HG02588 (cell line): ENCODE measurements at regions not wholly inside any gene's neighbourhood (a gene's known extent, or its start where the extent isn't known, plus 50 kb on each side); places are given as distances from the start of the nearest gene placed in this dataset.
"Not testable (repeated sequence)": the region's sequence is repeated elsewhere in the genome, so short reads cannot be mapped to it uniquely, and the experiment has no call there.

Experiments used
- ATAC-seq: cut with Tn5 transposase; IDR thresholded peaks from one replicate; pipeline ENCODE4 v1.9.1; 2021; ENCODE audit warnings: mild to moderate bottlenecking, moderate library complexity; ENCODE audit not compliant: unreplicated experiment

- ATAC-seq: no peak
Observed at GRCh38 chr12:90831712-90832111, 123.3 kb downstream of the CCER1 start.

DNA sequence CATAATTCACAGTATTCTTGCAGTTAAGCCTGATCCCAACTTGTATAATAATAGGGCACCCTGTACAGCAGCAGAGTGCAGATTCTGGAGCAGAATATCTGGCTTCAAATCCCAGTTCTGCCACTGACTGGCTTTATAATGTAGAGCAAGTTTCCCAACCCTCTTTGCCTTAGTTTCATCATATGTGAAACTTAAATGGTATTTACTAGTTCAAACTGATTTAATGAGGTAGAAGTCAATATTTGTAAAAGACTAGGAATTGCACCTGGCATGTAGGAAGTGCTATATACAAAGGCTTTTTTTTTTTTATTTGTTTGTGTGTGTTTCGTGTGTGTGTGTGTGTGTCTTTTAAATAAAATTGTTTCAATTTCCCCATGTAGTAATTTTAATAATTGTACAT, 125.9 kb downstream of the CCER1 start:
- no peak for ATAC-seq

- no peak for ATAC-seq
Observed at GRCh38 chr12:90828621-90829020, 126.4 kb downstream of the CCER1 start.

GRCh38 chr12:90827567-90827966, 127.4 kb downstream of the CCER1 start:
- ATAC-seq: no peak

DNA sequence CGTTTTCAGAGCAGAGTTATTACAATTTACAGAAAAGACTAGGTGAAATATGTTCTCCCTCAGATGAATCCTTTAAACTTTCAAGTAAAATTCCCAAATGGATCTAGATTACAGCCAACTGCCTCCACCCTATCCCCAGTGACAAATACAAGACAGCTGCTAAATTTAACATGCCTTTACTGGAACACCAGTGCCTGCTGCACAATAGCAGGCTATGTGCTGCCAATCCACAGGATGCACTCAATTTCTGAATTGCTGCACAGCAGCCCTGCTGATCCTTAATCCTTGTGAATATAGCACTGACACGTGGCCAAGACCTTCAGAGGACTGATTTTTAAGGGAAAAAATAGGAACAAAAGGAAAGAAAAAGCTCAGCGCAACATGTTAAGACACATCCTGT, 128.9 kb downstream of the CCER1 start:
- ATAC-seq: no peak

GRCh38 chr12:90823859-90824258, 131.1 kb downstream of the CCER1 start:
- ATAC-seq: no peak

DNA sequence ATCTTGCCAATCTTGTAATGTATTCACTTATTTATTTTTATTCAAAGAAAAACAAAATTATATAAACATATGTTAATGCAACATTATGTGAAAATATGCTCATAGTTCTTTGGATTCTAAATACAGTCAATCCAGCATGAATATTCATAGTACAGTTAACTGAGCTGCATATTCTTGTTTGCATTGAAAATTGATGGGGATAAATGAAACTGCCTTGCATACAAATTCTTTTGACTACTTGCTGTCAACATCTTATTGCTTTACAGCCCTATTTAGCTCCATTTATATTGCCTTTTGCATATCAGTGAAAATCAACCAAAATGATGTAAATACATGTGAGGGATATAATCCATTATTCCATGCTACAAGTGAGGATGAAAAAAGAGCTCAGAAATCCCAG, 135.3 kb downstream of the CCER1 start:
- ATAC-seq: no peak

- no peak for ATAC-seq
Observed at GRCh38 chr12:90816353-90817089, 138.5 kb downstream of the CCER1 start.

DNA sequence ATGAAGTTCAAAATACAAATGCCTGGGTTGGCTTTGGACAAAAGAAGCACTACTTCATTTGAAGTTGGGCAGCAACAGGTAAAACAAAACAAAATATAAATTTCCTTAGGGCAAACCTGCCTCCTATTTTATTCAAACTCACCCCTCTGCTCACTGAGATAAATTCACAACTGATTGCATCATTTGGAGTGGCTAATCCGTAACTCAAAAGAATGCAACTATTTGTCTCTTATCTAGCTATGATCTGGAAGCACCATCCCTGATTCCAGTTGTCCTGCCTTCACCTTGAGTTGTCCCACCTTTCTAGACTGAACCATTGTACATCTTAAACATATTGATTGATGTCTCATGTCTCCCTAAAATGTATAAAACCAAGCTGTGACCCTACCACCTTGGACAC, 145.0 kb downstream of the CCER1 start:
- ATAC-seq: no peak

DNA sequence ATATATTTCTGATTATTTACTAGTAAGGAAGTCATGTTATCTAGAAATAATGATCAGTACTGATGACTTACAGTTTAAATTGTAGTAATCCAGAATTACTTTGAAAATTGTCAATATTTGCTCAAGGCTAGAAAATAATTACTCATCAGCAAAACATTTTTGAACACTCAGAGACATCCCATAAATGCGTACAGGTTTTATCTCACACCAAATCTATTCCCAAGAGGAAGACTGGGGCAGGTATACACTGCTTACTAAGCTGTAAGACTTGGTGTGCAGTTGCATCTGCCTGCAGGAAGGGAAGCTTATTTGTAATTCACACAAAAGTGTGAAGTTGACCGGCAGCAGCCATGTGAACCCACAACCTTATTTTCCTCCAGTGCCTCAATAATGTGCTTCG, 146.4 kb downstream of the CCER1 start:
- no peak for ATAC-seq

DNA sequence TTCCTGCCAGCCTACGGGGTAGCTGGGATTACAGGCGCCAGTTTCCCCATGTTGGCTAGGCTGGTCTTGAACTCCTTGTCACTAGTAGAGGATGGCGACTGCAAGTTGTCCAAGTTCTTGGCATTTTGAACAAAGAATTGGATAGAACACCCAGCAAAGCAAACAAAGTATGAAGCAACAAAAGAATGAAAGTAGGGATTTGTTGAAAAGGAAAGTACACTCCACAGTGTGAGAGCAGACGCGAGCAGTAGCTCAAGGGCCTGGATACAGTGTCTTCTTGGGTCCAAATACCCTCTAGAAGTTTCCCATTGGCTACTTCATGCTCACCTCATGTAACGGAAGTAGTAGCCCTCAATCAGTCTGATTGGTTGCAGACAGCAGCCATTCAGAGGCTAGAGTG, 152.2 kb downstream of the CCER1 start:
- ATAC-seq: no peak

DNA sequence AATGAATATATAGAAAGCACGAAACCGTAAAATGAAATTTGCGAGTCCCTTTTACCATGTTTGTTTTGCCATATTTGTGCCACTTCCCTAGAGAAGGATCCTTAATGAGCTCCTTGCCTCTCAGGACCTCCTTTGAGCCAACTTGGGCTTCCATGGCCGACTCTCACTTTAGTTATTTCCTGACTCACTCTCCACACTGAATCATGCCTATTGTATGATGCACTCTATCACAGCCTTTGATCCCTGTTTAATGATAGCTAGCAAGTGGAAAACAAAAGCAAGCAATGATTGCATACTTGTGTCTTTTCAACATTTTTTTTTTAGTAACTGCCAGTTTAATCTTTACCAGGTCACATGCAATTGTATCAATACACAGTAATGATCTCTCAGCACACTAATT, 153.2 kb downstream of the CCER1 start:
- ATAC-seq: no peak

DNA sequence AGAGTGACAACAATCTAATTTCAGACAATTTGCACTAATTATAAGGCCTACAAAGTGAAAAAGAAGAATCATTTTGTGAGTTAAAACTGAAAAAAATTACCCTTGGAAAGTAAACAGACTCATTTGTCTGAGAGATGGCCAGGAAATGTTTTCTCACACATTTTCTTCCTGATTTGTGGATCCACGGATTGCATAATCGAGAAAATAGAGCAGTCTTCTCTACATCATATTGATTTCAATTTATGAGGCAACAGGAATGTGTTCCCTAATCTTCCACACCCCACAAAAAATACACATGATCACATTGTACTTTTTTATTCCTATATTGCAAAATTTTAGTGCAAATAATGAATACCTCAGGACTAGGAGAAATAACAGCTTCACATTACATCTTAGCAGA, 160.8 kb downstream of the CCER1 start:
- no peak for ATAC-seq

DNA sequence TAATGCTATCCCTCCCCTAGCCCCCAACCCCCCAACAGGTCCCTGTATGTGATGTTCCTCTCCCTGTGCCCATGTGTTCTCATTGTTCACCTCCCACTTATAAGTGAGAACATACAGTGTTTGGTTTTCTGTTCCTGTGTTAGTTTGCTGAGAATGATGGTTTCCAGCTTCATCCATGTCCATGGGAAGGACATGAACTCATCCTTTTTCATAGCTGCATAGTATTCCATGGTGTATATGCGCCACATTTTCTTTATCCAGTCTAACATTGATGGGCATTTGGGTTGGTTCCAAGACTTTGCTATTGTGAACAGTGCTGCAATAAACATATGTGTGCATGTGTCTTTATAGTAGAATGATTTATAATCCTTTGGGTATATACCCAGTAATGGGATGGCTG, 162.3 kb downstream of the CCER1 start:
- not testable (repeated sequence) for ATAC-seq

- ATAC-seq: no peak
Observed at GRCh38 chr12:90791445-90791844, 163.5 kb downstream of the CCER1 start.

DNA sequence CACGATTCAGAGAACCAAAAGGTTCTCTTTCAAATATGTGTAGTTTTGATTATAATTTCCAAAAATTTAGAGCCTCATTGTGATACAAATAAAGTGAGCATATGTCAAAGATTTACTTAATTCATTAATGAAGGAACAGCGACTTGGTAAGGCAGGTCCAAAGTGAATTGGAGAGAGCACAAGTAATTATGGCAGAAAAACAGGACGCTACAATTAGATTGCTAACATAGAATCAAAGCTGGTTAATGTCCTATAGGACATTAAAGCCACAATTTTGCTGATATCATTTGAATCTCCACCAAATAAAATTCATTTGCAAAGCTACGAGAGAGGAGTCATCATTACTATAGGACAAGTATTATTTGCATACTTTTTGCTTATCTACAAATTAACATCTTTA, 164.2 kb downstream of the CCER1 start:
- ATAC-seq: no peak

- ATAC-seq: no peak
Observed at GRCh38 chr12:90773491-90773890, 181.5 kb downstream of the CCER1 start.

DNA sequence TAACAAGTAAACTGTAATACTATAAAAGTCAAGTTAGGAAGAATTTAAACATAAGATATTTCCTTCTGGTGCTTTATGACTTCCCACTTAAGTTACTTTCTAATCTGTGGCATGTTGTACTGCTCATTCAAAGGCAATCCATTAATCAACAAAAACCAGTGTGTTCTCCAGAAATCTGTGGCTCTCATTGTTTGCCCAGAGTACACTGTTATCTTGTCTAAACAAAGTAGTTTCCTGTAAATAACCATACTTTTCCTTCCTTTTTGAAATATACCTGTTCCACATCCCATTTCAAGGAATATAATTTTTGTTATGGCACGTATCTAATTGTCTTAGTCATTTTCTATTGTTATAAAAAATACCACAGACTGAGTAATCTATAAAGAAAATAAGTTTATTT, 184.1 kb downstream of the CCER1 start:
- no peak for ATAC-seq

DNA sequence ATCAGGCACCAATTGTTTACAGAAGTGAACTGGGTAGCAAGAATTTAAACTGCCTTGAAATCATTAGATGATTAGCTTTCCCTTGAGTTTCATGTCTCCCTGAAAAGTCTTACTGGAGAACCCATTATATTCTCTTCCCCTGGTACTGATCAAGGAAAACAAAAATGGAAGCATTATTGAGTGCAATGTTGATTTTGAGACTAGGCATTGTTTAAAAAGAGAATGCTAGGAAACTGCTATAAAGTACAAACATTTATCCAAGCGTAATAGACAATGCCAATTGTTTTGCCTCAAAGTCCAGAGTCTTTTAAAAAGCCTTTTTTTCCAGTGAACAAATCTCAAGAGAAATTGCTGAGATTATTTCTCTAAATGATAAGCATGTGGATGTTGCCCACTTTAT, 197.0 kb downstream of the CCER1 start:
- ATAC-seq: no peak

GRCh38 chr12:90745211-90745610, 209.8 kb downstream of the CCER1 start:
- no peak for ATAC-seq

GRCh38 chr12:90741611-90742010, 213.4 kb downstream of the CCER1 start:
- ATAC-seq: no peak

DNA sequence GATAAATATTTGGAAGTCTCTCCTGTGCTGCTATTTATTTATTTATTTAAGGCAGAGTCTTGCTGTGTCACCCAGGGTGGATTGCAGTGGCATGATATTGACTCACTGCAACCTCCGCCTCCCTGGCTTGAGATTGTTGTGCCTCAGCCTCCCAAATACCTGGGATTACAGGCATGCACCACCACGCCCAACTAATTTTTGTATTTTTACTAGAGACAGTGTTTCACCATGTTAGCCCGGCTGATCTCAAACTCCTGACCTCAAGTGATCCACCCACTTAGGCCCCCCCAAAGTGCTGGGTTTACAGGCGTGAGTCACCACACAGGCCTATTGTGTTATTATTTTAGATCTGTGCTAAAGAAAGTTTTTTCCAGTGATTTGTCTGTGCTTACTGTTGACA, 225.2 kb downstream of the CCER1 start:
- no peak for ATAC-seq

- no peak for ATAC-seq
Observed at GRCh38 chr12:90712671-90713070, 242.3 kb downstream of the CCER1 start.
